ENCODE measurements at regions not wholly inside any gene's neighbourhood (a gene's known extent, or its start where the extent isn't known, plus 50 kb on each side); places are given as distances from the start of the nearest gene placed in this dataset.

DNA sequence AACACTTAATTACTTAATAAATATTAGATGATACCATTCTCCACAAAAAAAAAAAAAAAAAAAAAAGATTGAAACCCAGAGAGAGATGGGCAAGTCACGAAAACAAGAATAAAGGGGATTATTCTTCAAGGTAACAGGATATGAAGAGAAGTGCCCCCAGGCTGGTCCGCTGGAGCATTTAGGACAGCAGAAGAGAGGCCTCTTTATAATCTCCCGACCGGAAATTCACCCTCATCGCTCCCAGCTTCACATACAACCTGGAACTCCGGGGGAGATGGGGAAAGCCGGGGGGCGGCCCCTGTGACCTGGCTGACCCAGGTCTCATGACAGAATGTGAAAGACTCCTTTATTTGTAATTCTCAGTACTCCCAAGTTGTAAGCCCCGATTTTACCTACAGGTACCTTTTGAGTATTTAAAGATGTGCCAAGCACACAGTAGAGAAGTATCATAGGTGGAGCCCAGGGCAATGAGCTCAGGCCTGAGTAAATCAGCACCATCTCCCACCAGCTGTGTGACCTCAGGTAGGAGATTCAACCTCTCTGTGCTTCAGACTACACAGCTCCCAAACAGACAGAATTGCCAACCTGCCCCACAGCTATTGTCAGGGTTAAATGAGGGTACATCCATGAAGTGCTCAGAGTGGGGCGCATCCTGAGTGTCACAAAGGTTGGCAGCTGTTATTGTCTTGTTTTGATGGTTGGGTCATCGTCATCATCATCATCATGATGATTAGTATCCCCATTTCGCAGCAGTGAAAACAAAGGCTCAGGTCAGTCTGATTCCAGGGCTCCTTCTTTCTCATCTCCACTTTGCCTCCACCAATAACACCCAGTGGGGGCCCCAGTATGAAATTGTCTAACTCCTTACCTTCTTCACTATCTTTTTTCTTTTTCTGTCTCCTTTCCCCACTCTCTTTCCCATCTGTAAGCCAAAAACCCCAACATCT, 148.4 kb downstream of the PSMG1 start:
- TF ChIP-seq, protein P1, sequence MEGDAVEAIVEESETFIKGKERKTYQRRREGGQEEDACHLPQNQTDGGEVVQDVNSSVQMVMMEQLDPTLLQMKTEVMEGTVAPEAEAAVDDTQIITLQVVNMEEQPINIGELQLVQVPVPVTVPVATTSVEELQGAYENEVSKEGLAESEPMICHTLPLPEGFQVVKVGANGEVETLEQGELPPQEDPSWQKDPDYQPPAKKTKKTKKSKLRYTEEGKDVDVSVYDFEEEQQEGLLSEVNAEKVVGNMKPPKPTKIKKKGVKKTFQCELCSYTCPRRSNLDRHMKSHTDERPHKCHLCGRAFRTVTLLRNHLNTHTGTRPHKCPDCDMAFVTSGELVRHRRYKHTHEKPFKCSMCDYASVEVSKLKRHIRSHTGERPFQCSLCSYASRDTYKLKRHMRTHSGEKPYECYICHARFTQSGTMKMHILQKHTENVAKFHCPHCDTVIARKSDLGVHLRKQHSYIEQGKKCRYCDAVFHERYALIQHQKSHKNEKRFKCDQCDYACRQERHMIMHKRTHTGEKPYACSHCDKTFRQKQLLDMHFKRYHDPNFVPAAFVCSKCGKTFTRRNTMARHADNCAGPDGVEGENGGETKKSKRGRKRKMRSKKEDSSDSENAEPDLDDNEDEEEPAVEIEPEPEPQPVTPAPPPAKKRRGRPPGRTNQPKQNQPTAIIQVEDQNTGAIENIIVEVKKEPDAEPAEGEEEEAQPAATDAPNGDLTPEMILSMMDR (IDR thresholded peaks at IDR 0.05; ENCODE audit: low read depth, low read length): no peak
- Histone ChIP-seq H3K27me3 (no peaks in the 10 kb centered on the region), H3K9me3 (no peaks in the 10 kb centered on the region)

DNA sequence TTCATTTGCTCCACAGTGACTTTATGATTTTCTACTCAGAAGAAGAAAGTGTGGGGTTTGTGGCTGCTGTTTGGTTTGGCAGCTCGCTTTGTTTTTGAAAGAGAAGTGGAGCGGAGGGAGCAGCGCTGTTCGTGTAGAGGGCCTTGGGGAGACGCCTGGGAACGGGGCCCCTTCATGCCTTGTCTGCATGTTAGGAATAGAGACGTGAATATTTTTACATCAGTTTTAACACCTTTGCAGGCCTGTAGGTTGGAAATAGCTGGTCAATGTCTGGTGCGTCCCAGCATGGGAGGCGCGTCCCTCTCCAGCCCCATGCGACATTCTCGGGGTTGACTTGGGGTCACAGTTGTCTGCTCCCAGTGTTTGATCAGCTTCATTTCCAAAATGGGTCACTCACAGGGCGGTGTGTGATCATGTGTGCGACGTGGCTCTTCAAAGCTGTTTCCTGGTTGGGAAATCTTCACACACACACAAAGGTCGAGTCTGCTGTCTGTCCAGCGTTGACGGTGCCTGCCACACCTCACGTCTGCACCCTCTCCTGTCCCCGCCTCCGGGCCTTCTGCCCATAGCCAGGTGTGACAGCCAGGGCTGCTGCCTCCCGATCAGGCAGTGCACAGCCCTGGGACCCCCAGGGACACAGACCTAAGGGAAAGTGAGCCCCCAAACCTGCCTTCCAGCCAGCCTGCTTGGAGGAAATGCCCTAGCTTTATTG, 149.2 kb downstream of the PSMG1 start:
- TF ChIP-seq, protein P1 (IDR thresholded peaks at IDR 0.05; ENCODE audit: low read depth, low read length): no peak
- H3K36me3 ChIP-seq: no peaks in the 10 kb centered on the region
- no peak for DNase-seq
- 0 out of 2 replicates have a peak, but pooled peaks cover 4% of the 10 kb centered on the region for H3K4me1 ChIP-seq
- no peaks in the 10 kb centered on the region for H3K9me3 ChIP-seq
- no peaks in the 10 kb centered on the region for H3K27me3 ChIP-seq
- no peak overlapping the region for H3K4me3 ChIP-seq (ENCODE audit: low read depth, low read length)

More for the DNA sequence above, 148.4 kb downstream of the PSMG1 start:
- Histone ChIP-seq H3K36me3 (no peaks in the 10 kb centered on the region), H3K4me3 (ENCODE audit: low read depth, low read length) (no peak overlapping the region), H3K4me1 (0 out of 2 replicates have a peak, but pooled peaks cover 4% of the 10 kb centered on the region)
- no peak for DNase-seq

GRCh38 chr21:39029900-39030884, 153.1 kb downstream of the PSMG1 start:
- H3K27me3 ChIP-seq: no peaks in the 10 kb centered on the region
- H3K4me3 ChIP-seq (ENCODE audit: low read depth, low read length): no peak overlapping the region
- H3K9me3 ChIP-seq: no peaks in the 10 kb centered on the region
- TF ChIP-seq, protein P1 (IDR thresholded peaks at IDR 0.05; ENCODE audit: low read depth, low read length): no peak
- no peak for DNase-seq
- 0 out of 2 replicates have a peak, but pooled peaks cover 4% of the 10 kb centered on the region for H3K4me1 ChIP-seq
- no peaks in the 10 kb centered on the region for H3K36me3 ChIP-seq

GRCh38 chr21:39029086-39029755, 154.0 kb downstream of the PSMG1 start:
- 0 out of 2 replicates have a peak, but pooled peaks cover 4% of the 10 kb centered on the region for H3K4me1 ChIP-seq
- peak; percentile 37 for DNase-seq
- no peaks in the 10 kb centered on the region for H3K27me3 ChIP-seq
- no peak overlapping the region for H3K4me3 ChIP-seq (ENCODE audit: low read depth, low read length)
- no peaks in the 10 kb centered on the region for H3K9me3 ChIP-seq
- H3K36me3 ChIP-seq: no peaks in the 10 kb centered on the region
- TF ChIP-seq, protein P1 (IDR thresholded peaks at IDR 0.05; ENCODE audit: low read depth, low read length): no peak

DNA sequence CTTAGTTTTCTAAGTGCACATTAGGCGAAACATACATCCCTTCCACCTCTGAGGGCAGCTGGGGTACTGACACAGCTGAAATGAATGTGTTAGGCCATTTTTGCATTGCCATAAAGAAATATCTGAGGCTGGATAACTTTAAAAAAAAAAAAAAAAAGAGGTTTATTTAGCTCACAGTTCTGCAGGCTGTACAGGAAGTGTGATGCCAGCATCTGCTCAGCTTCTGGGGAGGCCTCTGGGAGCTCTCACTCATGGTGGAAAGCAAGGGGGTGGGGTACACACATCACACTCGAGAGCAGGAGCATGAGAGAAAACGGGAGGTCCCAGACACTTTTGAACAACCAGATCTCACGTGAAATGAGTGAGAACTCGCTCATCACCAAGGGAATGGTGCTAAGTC, 158.1 kb downstream of the PSMG1 start:
- Histone ChIP-seq H3K9me3 (no peaks in the 10 kb centered on the region), H3K4me3 (ENCODE audit: low read depth, low read length) (no peak overlapping the region), H3K27me3 (no peaks in the 10 kb centered on the region), H3K36me3 (no peaks in the 10 kb centered on the region), H3K4me1 (peaks cover 6% of the 10 kb centered on the region; the same call in 1 of the 2 replicates)
- TF ChIP-seq, protein P1 (IDR thresholded peaks at IDR 0.05; ENCODE audit: low read depth, low read length): no peak
- no peak for DNase-seq

Data from BE2C (cell line).